ENCODE measurements at regions not wholly inside any gene's neighbourhood (a gene's known extent, or its start where the extent isn't known, plus 50 kb on each side); places are given as distances from the start of the nearest gene placed in this dataset.
A peak's percentile ranks its signal among the peaks of the same experiment; 100 is the strongest.
"Not testable (repeated sequence)": the region's sequence is repeated elsewhere in the genome, so short reads cannot be mapped to it uniquely, and the experiment has no call there.

DNA sequence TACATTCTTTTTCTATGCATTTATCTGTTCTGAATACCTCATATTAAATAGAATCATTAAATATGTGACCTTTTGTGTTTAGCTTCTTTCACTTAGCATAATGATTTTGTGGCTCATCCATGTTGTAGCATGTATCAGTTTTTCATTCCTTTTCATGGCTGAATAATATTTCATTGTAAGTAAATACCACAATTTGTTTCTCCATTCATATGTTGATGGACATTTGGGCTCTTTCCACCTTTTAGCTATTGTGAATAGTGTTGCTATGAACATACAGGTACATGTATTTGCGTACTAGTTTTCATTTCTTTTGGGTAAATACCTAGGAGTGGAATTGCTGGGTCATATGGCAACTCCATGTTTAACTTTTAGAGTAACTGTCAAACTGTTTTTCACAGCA is 85.1 kb downstream of the GNL3L start:
- Histone ChIP-seq H3K36me3 (ENCODE audit: insufficient read depth, low read length) (no peaks in the 10 kb centered on the region), H3K4me1 (ENCODE audit: insufficient read depth, low read length) (no peaks in the 10 kb centered on the region)

DNA sequence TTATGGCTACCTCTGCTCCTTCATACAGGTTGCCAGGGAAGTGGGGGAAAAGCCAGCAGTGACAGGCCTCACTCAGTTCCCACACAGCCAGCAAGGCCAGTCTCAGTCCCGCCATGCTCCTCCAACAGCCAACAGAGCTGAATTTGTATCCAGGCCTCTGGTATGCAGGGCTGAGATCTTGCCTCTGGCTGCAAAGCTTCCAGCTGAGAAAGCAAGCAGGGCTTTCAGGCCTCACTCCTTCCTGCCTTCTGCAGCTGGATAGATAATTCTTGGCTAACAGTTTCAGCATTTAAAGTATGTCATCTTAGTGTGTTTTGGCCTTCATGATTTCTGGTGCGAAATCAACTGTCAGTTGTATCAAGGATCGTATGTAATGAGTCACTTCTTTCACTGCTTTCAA is 103.6 kb downstream of the GNL3L start:
- H3K4me3 ChIP-seq (ENCODE audit: low read depth in 1 of 2, low read length in 2 of 2), result no peak overlapping the region

More for the DNA sequence above, 85.1 kb downstream of the GNL3L start:
- Histone ChIP-seq H3K9ac (ENCODE audit: low read length) (no peak overlapping the region), H3K27me3 (ENCODE audit: control insufficient read depth in 1 of 2, insufficient read depth in 2 of 2, low read length in 2 of 2) (no peaks in the 10 kb centered on the region), H3K27ac (ENCODE audit: low read depth, low read length) (no peak overlapping the region), H3K9me3 (ENCODE audit: low read length) (no peaks in the 10 kb centered on the region), H3K4me3 (ENCODE audit: low read depth in 1 of 2, low read length in 2 of 2) (no peak overlapping the region)

DNA sequence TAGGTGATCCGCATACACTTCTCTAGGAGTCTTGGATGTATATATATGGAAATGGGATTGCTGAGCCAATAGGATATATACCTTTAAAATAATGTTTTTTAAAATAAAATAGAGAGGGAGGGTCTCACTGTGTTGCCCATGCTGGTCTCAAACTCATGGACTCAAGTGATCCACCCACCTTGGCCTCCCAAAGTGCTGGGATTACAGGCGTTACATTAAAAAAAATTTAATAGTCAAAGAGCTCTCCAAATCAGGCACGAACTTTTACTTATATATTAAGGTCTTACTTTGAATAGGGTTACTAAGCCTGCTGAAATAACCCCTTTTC is 109.0 kb downstream of the GNL3L start:
- H3K4me3 ChIP-seq (ENCODE audit: low read depth in 1 of 2, low read length in 2 of 2), result peak overlapping the region in 1 of 2 donors; percentile 57
- H3K36me3 ChIP-seq (ENCODE audit: insufficient read depth, low read length), result no peaks in the 10 kb centered on the region
- H3K27me3 ChIP-seq (ENCODE audit: control insufficient read depth in 1 of 2, insufficient read depth in 2 of 2, low read length in 2 of 2), result no peaks in the 10 kb centered on the region
- no peaks in the 10 kb centered on the region for H3K4me1 ChIP-seq (ENCODE audit: insufficient read depth, low read length)
- no peak overlapping the region for H3K27ac ChIP-seq (ENCODE audit: low read depth, low read length)
- no peak overlapping the region for H3K9ac ChIP-seq (ENCODE audit: low read length)
- H3K9me3 ChIP-seq (ENCODE audit: low read length), result no peaks in the 10 kb centered on the region

More for the DNA sequence above, 103.6 kb downstream of the GNL3L start:
- H3K36me3 ChIP-seq (ENCODE audit: insufficient read depth, low read length), result no peaks in the 10 kb centered on the region
- no peak overlapping the region for H3K27ac ChIP-seq (ENCODE audit: low read depth, low read length)
- no peaks in the 10 kb centered on the region for H3K27me3 ChIP-seq (ENCODE audit: control insufficient read depth in 1 of 2, insufficient read depth in 2 of 2, low read length in 2 of 2)
- peaks cover 4% of the 10 kb centered on the region for H3K9me3 ChIP-seq (ENCODE audit: low read length)
- H3K4me1 ChIP-seq (ENCODE audit: insufficient read depth, low read length), result no peaks in the 10 kb centered on the region
- H3K9ac ChIP-seq (ENCODE audit: low read length), result no peak overlapping the region

DNA sequence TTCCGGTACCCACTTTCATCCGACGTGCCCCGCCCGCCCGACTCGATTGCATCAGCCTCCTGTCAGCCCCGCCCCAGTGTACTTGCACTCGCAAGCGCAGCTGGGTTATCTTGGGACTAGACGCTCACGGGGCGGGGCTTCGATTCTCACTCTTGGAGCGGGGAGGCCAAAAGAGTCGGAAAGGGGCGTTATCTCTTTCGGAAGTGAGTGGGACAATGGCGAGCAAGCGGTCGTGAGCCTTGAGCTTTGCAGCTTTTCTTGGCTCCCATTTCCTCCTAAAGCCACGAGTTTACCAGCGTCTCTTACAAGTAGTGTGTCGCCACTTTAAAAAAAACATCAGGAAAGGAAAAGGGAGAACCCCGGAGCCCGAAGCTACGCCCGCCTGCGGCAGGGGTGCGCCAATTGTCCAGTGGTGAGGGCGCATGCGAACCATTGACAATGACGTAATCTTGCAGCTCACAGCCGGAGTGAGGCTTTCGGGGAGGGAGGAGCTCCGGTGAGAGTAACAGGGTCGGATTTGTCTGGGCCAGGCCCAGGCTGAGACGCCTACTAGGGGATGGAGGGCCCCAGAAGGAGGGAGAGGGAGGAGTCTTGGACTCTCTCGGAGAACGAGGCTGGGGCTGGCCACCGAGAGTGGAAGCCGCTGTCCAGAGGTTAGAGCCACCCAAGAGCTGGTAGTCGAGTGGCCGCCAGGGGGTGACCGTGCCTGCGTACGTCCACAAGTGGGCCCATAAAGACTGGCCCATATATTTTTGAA is 109.5 kb downstream of the GNL3L start:
- H3K9me3 ChIP-seq (ENCODE audit: low read length), result no peaks in the 10 kb centered on the region
- H3K27ac ChIP-seq (ENCODE audit: low read depth, low read length), result peak overlapping the region; percentile 67

DNA sequence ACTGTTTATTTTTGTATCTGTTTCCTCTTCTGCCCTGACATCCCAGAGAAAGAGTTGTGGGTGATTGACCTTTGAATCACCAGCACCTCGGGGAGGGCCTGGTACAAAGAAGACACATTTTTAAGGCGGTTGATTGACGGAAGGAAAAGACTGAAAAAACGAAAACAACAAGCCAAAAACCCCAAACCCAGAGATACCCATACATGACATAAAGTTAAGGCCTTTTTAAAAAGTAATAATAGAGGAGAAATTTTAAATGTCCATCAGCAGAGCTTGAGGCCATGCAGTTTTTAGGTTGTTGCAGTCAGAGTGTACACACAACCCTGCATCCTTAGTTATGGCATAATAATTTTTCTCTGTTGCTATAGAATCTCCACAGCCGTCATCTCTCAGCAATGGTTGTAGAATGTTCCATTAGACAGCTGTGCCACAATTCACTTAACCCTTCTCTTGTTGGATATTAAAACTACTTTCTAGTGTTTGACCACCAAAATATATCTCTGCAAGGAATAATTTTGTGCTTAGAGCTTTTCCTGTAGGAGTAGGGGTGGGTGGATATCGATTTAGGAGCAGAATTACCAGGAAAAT is 110.2 kb downstream of the GNL3L start:
- Histone ChIP-seq H3K4me1 (ENCODE audit: insufficient read depth, low read length) (no peaks in the 10 kb centered on the region), H3K9ac (ENCODE audit: low read length) (no peak overlapping the region), H3K36me3 (ENCODE audit: insufficient read depth, low read length) (no peaks in the 10 kb centered on the region), H3K27ac (ENCODE audit: low read depth, low read length) (peak overlapping the region; percentile 1), H3K27me3 (ENCODE audit: control insufficient read depth in 1 of 2, insufficient read depth in 2 of 2, low read length in 2 of 2) (no peaks in the 10 kb centered on the region), H3K4me3 (ENCODE audit: low read depth in 1 of 2, low read length in 2 of 2) (no peak overlapping the region), H3K9me3 (ENCODE audit: low read length) (no peaks in the 10 kb centered on the region)

More for the DNA sequence above, 109.5 kb downstream of the GNL3L start:
- Histone ChIP-seq H3K9ac (ENCODE audit: low read length) (no peak overlapping the region), H3K36me3 (ENCODE audit: insufficient read depth, low read length) (no peaks in the 10 kb centered on the region), H3K4me1 (ENCODE audit: insufficient read depth, low read length) (no peaks in the 10 kb centered on the region), H3K4me3 (ENCODE audit: low read depth in 1 of 2, low read length in 2 of 2) (peak overlapping the region; percentile 36 to 57), H3K27me3 (ENCODE audit: control insufficient read depth in 1 of 2, insufficient read depth in 2 of 2, low read length in 2 of 2) (no peaks in the 10 kb centered on the region)

DNA sequence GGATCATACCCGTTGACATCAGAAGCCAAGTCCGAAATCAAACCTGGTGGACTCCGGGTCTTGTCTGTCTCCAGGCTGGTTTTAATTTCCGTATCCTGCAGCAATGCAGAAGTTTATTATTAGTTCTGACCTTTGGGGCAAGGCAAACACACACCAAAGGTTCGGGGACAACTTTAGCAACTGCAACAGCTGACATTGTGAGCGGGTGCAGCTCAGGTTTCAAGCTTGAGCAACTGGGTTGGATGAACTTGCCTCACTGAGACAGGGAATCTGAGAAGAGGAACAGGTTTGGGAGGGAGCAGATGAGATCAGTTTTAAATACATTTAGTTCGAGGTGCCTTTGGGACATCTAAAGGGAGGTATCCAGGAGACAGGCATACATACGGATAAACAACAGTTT is 110.7 kb downstream of the GNL3L start:
- H3K27me3 ChIP-seq (ENCODE audit: control insufficient read depth in 1 of 2, insufficient read depth in 2 of 2, low read length in 2 of 2), result no peaks in the 10 kb centered on the region
- no peak overlapping the region for H3K9ac ChIP-seq (ENCODE audit: low read length)
- H3K27ac ChIP-seq (ENCODE audit: low read depth, low read length), result no peak overlapping the region
- H3K4me3 ChIP-seq (ENCODE audit: low read depth in 1 of 2, low read length in 2 of 2), result no peak overlapping the region
- no peaks in the 10 kb centered on the region for H3K4me1 ChIP-seq (ENCODE audit: insufficient read depth, low read length)
- H3K36me3 ChIP-seq (ENCODE audit: insufficient read depth, low read length), result no peaks in the 10 kb centered on the region
- H3K9me3 ChIP-seq (ENCODE audit: low read length), result no peaks in the 10 kb centered on the region

DNA sequence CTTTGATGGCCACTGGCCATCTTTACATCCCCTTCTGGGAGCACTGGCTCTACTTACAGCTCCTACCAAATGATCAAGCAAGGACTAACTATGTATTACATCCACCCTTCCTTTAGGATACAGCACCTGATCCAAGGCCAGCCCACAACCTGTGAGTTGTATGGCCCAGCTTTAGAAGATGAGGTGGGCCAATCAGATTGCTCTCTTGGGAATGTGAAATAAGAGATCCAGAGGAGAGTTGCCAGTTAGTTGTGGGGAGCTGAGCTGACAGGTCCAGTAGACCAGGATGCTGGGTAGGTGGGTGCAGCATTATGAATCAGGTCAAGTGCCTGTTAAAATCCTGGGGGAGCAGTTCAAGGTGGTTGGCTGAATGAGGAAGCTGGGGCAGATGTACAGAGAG is 111.5 kb downstream of the GNL3L start:
- Histone ChIP-seq H3K4me3 (ENCODE audit: low read depth in 1 of 2, low read length in 2 of 2) (no peak overlapping the region), H3K9ac (ENCODE audit: low read length) (no peak overlapping the region), H3K27me3 (ENCODE audit: control insufficient read depth in 1 of 2, insufficient read depth in 2 of 2, low read length in 2 of 2) (no peaks in the 10 kb centered on the region), H3K4me1 (ENCODE audit: insufficient read depth, low read length) (no peaks in the 10 kb centered on the region), H3K36me3 (ENCODE audit: insufficient read depth, low read length) (no peaks in the 10 kb centered on the region), H3K27ac (ENCODE audit: low read depth, low read length) (no peak overlapping the region), H3K9me3 (ENCODE audit: low read length) (no peaks in the 10 kb centered on the region)

DNA sequence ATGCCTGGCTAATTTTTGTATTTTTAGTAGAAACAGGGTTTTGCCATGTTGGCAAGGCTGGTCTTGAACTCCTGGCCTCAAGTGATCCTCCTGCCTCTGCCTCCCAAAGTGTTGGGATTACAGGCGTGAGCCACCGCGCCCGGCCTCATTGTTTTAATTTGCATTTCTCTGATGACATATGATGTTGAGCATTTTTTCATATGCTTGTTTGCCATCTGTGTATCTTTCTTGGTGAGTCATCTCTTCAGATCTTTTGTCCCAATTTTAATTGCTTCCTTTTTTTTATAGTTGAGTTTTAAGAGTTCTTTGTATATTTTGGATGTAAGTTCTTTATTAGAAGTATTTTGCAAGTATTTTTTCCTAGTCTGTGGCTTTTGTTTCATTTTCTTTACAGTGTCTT is 117.6 kb downstream of the GNL3L start:
- H3K27me3 ChIP-seq (ENCODE audit: control insufficient read depth in 1 of 2, insufficient read depth in 2 of 2, low read length in 2 of 2); H3K9ac ChIP-seq (ENCODE audit: low read length); H3K27ac ChIP-seq (ENCODE audit: low read depth, low read length); H3K36me3 ChIP-seq (ENCODE audit: insufficient read depth, low read length); H3K4me1 ChIP-seq (ENCODE audit: insufficient read depth, low read length); H3K9me3 ChIP-seq (ENCODE audit: low read length); H3K4me3 ChIP-seq (ENCODE audit: low read depth in 1 of 2, low read length in 2 of 2): not testable (repeated sequence)

DNA sequence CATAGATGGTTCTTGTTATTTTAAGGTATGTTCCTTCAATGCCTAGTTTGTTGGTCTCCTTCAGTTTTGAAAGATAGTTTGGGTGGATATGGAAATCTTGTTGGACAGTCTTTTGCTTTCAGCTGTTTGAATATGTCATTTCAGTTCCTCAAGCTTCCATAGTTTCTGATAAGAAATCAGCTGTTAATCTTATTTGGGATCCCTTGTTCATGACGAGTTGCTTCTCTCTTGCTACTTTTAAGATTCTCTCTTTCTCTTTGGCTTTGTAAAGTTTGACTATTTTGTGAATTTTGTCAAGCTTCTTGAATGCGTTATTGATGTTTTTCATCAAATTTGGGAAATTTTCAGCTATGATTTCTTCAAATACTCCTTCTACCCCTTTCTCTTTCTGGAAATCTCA is 129.5 kb downstream of the GNL3L start:
- Histone ChIP-seq H3K4me3 (ENCODE audit: low read depth in 1 of 2, low read length in 2 of 2) (no peak overlapping the region), H3K4me1 (ENCODE audit: insufficient read depth, low read length) (no peaks in the 10 kb centered on the region), H3K9ac (ENCODE audit: low read length) (no peak overlapping the region)

DNA sequence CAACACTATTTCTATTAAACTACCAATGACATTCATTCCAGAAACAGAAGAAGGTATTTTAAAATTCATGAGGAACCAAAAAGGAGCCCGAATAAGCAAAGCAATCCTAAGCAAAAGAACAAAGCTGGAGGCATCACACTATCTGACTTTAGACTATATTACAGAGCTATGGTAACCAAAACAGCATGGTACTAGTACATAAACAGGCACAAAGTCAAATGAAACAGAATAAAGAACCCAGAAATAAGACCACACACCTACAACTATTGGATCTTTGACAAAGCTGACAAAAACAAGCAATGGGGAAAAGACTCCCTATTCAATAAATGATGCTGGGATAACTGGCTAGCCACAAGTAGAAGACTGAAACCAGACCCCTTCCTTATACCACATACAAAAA is 122.3 kb downstream of the ITIH6 start:
- Histone ChIP-seq H3K9ac (ENCODE audit: low read length) (no peak overlapping the region), H3K27ac (ENCODE audit: low read depth, low read length) (no peak overlapping the region), H3K36me3 (ENCODE audit: insufficient read depth, low read length) (no peaks in the 10 kb centered on the region), H3K9me3 (ENCODE audit: low read length) (no peaks in the 10 kb centered on the region), H3K4me3 (ENCODE audit: low read depth in 1 of 2, low read length in 2 of 2) (no peak overlapping the region), H3K4me1 (ENCODE audit: insufficient read depth, low read length) (no peaks in the 10 kb centered on the region), H3K27me3 (ENCODE audit: control insufficient read depth in 1 of 2, insufficient read depth in 2 of 2, low read length in 2 of 2) (no peaks in the 10 kb centered on the region)

More for the DNA sequence above, 129.5 kb downstream of the GNL3L start:
- no peaks in the 10 kb centered on the region for H3K36me3 ChIP-seq (ENCODE audit: insufficient read depth, low read length)
- H3K9me3 ChIP-seq (ENCODE audit: low read length), result no peaks in the 10 kb centered on the region
- H3K27me3 ChIP-seq (ENCODE audit: control insufficient read depth in 1 of 2, insufficient read depth in 2 of 2, low read length in 2 of 2), result no peaks in the 10 kb centered on the region
- H3K27ac ChIP-seq (ENCODE audit: low read depth, low read length), result no peak overlapping the region

DNA sequence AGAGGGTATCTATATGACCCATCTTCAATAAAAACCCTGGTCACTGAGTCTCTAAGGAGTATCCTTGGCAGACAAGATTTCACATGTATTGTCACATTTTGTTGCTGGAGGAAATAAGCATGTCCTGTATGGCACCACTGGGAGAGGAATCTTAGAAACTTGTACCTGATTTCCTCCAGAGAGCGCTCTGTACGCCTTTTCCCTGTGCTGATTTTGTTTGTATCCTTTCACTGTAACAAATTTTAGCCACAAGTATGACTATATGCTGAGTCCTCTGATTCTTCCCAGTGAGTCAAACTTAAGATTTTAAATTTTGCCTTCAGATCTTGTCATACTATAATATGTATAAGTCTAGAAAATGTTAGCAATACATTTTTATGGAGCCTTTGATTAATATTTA is 102.8 kb downstream of the ITIH6 start:
- Histone ChIP-seq H3K27ac (ENCODE audit: low read depth, low read length) (no peak overlapping the region), H3K9me3 (ENCODE audit: low read length) (no peaks in the 10 kb centered on the region), H3K9ac (ENCODE audit: low read length) (no peak overlapping the region), H3K4me3 (ENCODE audit: low read depth in 1 of 2, low read length in 2 of 2) (no peak overlapping the region), H3K36me3 (ENCODE audit: insufficient read depth, low read length) (no peaks in the 10 kb centered on the region), H3K27me3 (ENCODE audit: control insufficient read depth in 1 of 2, insufficient read depth in 2 of 2, low read length in 2 of 2) (no peaks in the 10 kb centered on the region), H3K4me1 (ENCODE audit: insufficient read depth, low read length) (no peaks in the 10 kb centered on the region)
